CD8-positive, alpha-beta memory T cell (primary cell): ENCODE measurements at regions not wholly inside any gene's neighbourhood (a gene's known extent, or its start where the extent isn't known, plus 50 kb on each side); places are given as distances from the start of the nearest gene placed in this dataset.
A peak's percentile ranks its signal among the peaks of the same experiment; 100 is the strongest.

Source experiments
- CTCF ChIA-PET: fragments of 350-600 bp; sonication (Branson Sonifier 250); formaldehyde crosslinking; loops from one replicate; lab custom pipeline; 2021; ENCODE audit warnings: antibody characterized with exemption; lab: Charles Lee
- POLR2A ChIA-PET: fragments of 350-600 bp; sonication (Branson Sonifier 250); formaldehyde crosslinking; loops from one replicate; lab custom pipeline; 2021; ENCODE audit warnings: antibody characterized with exemption; lab: Charles Lee
- DNase-seq, 5 donors: peaks; one replicate each; pipeline versions ENCODE4 v3.0.0 to v3.0.0-alpha.2; 2020 to 2022; ENCODE audit warnings: mixed read lengths in 1 of 5
- H3K27ac ChIP-seq: one replicate; pipeline ENCODE4 v1.7.0; 2013; ENCODE audit warnings: low read depth, mild to moderate bottlenecking, low read length, moderate library complexity
- H3K27me3 ChIP-seq: 2 replicates; pipeline ENCODE4 v1.7.0; 2013; ENCODE audit warnings: low read length, mild to moderate bottlenecking; ENCODE audit not compliant: insufficient read depth, poor library complexity, severe bottlenecking
- H3K36me3 ChIP-seq: 2 replicates; pipeline ENCODE4 v1.7.0; 2013; ENCODE audit warnings: mild to moderate bottlenecking, low read length, moderate library complexity; ENCODE audit not compliant: insufficient read depth
- H3K4me1 ChIP-seq: 2 replicates; pipeline ENCODE4 v1.7.0; 2013; ENCODE audit warnings: mild to moderate bottlenecking, low read length, moderate library complexity; ENCODE audit not compliant: insufficient read depth
- H3K4me3 ChIP-seq: 2 replicates; pipeline ENCODE4 v1.7.0; 2013; ENCODE audit warnings: mild to moderate bottlenecking, low read length
- H3K9me3 ChIP-seq: 2 replicates; pipeline ENCODE4 v1.7.0; 2013; ENCODE audit warnings: mild to moderate bottlenecking, low read length
- H3K27ac Mint-ChIP-seq, 8 donors: one replicate each; pipeline ENCODE4 v1.8.0; 2020 to 2021; ENCODE audit warnings: mixed read lengths in 8 of 8, mild to moderate bottlenecking in 6 of 8, inconsistent platforms in 3 of 8, moderate library complexity in 3 of 8
- H3K27me3 Mint-ChIP-seq, 2 donors: one replicate each; pipeline ENCODE4 v1.8.0; 2020 to 2021; ENCODE audit warnings: mixed read lengths in 2 of 2, mild to moderate bottlenecking in 1 of 2, moderate library complexity in 1 of 2
- H3K36me3 Mint-ChIP-seq, 3 donors: one replicate each; pipeline ENCODE4 v1.8.0; 2020 to 2021; ENCODE audit warnings: mixed read lengths in 3 of 3, inconsistent platforms in 1 of 3, mild to moderate bottlenecking in 1 of 3
- H3K4me1 Mint-ChIP-seq, 3 donors: one replicate each; pipeline ENCODE4 v1.8.0; 2020 to 2021; ENCODE audit warnings: mixed read lengths in 3 of 3, inconsistent platforms in 1 of 3, mild to moderate bottlenecking in 1 of 3
- H3K4me3 Mint-ChIP-seq, 7 donors: one replicate each; pipeline ENCODE4 v1.8.0; 2020 to 2021; ENCODE audit warnings: mixed read lengths in 7 of 7, mild to moderate bottlenecking in 6 of 7, moderate library complexity in 4 of 7, inconsistent platforms in 2 of 7
- H3K9me3 Mint-ChIP-seq, 5 donors: one replicate each; pipeline ENCODE4 v1.8.0; 2020 to 2022; ENCODE audit warnings: mixed read lengths in 5 of 5, mild to moderate bottlenecking in 3 of 5, moderate library complexity in 2 of 5, inconsistent platforms in 1 of 5

- H3K4me3 ChIP-seq, result no peak overlapping the region
- no peak for DNase-seq
- Mint-ChIP-seq H3K27ac (no peak overlapping the region), H3K4me3 (no peak overlapping the region), H3K36me3 (no peaks in the 10 kb centered on the region), H3K27me3 (no peaks in the 10 kb centered on the region), H3K9me3 (peaks cover 3 to 31% (median 23%) of the 10 kb centered on the region in 5 donors), H3K4me1 (peaks cover 0 to 4% (median 0%) of the 10 kb centered on the region in 3 donors)
- H3K27me3 ChIP-seq, result no peaks in the 10 kb centered on the region
- CTCF ChIA-PET, result no interaction called here
- no peaks in the 10 kb centered on the region for H3K36me3 ChIP-seq
- no peak overlapping the region for H3K27ac ChIP-seq
- no peaks in the 10 kb centered on the region for H3K9me3 ChIP-seq
- no peaks in the 10 kb centered on the region for H3K4me1 ChIP-seq
- POLR2A ChIA-PET, result no interaction called here
These were observed 2100.7 kb downstream of the TP53TG3F start for GRCh38 chr16:35559911-35560636.

- Mint-ChIP-seq H3K36me3 (no peaks in the 10 kb centered on the region), H3K9me3 (peaks cover 3 to 33% (median 25%) of the 10 kb centered on the region in 5 donors), H3K4me1 (peaks cover 0 to 4% (median 0%) of the 10 kb centered on the region in 3 donors), H3K4me3 (no peak overlapping the region), H3K27ac (no peak overlapping the region), H3K27me3 (no peaks in the 10 kb centered on the region)
- POLR2A ChIA-PET, result no interaction called here
- CTCF ChIA-PET, result no interaction called here
- Histone ChIP-seq H3K27me3 (no peaks in the 10 kb centered on the region), H3K9me3 (no peaks in the 10 kb centered on the region), H3K36me3 (no peaks in the 10 kb centered on the region), H3K4me3 (no peak overlapping the region), H3K27ac (no peak overlapping the region), H3K4me1 (no peaks in the 10 kb centered on the region)
- DNase-seq, result no peak
These were observed 2101.2 kb downstream of the TP53TG3F start for GRCh38 chr16:35560637-35560984.

- no peaks in the 10 kb centered on the region for H3K4me1 ChIP-seq
- Mint-ChIP-seq H3K4me3 (no peak overlapping the region), H3K36me3 (no peaks in the 10 kb centered on the region), H3K4me1 (peaks cover 0 to 4% (median 0%) of the 10 kb centered on the region in 3 donors), H3K27me3 (no peaks in the 10 kb centered on the region), H3K9me3 (peaks cover 3 to 33% (median 26%) of the 10 kb centered on the region in 5 donors), H3K27ac (peak overlapping the region in 1 of 8 donors; percentile 57)
- no peaks in the 10 kb centered on the region for H3K36me3 ChIP-seq
- no peak overlapping the region for H3K4me3 ChIP-seq
- no peaks in the 10 kb centered on the region for H3K27me3 ChIP-seq
- ChIA-PET POLR2A (no interaction called here), CTCF (no interaction called here)
- no peak overlapping the region for H3K27ac ChIP-seq
- H3K9me3 ChIP-seq, result no peaks in the 10 kb centered on the region
- DNase-seq, result no peak
These were observed 2101.9 kb downstream of the TP53TG3F start for GRCh38 chr16:35561346-35561745.

- H3K4me3 Mint-ChIP-seq, result no peak overlapping the region
- no peak overlapping the region for H3K4me3 ChIP-seq
- peaks cover 0 to 3% of the 10 kb centered on the region in 2 donors for H3K27me3 Mint-ChIP-seq
- H3K27ac ChIP-seq, result no peak overlapping the region
- H3K27me3 ChIP-seq, result no peaks in the 10 kb centered on the region
- no peaks in the 10 kb centered on the region for H3K9me3 ChIP-seq
- no peaks in the 10 kb centered on the region for H3K36me3 ChIP-seq
- no peak for DNase-seq
- peaks cover 5 to 45% (median 26%) of the 10 kb centered on the region in 5 donors for H3K9me3 Mint-ChIP-seq
- no peaks in the 10 kb centered on the region for H3K4me1 ChIP-seq
- no peaks in the 10 kb centered on the region for H3K36me3 Mint-ChIP-seq
- ChIA-PET CTCF (no interaction called here), POLR2A (no interaction called here)
- peaks cover 0 to 4% (median 0%) of the 10 kb centered on the region in 3 donors for H3K4me1 Mint-ChIP-seq
- no peak overlapping the region for H3K27ac Mint-ChIP-seq
These were observed 2103.1 kb downstream of the TP53TG3F start for GRCh38 chr16:35562471-35562870.

DNA sequence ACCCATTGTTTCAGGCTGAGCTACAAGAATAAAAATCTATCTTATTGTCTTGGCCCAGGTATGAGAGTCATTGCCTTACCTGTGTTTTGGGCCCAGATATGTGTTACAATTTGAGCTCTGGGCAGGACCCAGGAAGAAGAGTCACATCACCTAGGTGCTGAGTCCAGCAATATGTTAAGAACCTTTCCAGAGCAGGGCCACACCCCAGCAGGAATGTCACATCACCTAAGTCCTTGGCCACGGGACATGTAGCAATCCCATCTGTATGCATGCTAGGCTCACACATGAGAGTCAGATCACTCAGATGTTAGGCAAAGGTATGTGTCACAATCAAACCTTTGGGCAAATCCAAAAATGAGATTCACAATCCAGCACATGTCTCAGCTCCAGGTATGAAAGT is 2103.5 kb downstream of the TP53TG3F start:
- POLR2A ChIA-PET, result no interaction called here

DNA sequence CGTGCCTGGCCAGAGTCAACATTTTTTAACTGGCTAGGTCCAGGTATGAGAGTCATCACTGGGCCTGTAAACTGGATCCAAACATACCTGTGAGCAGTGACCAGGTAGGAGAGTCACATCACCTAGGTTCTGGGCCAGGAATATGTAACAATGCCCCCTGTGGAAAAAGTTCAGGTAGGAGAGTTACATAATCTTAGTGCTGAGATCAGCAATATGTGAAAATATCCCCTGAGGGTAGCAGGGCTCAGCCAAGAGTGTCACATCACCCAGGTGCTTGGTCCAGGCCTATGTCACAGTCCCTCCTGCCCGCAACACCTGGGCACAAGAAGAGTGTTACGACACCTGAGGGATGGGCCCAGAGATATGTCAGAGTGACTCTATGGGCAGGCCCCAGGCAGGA is 2104.7 kb downstream of the TP53TG3F start:
- POLR2A ChIA-PET, result no interaction called here
- CTCF ChIA-PET, result no interaction called here
- Mint-ChIP-seq H3K36me3 (no peaks in the 10 kb centered on the region), H3K27me3 (peaks cover 0 to 3% of the 10 kb centered on the region in 2 donors), H3K4me1 (peaks cover 0 to 4% (median 0%) of the 10 kb centered on the region in 3 donors), H3K27ac (no peak overlapping the region), H3K4me3 (no peak overlapping the region), H3K9me3 (peaks cover 10 to 43% (median 17%) of the 10 kb centered on the region in 5 donors)
- no peak overlapping the region for H3K4me3 ChIP-seq
- no peak for DNase-seq
- peaks cover 4% of the 10 kb centered on the region for H3K9me3 ChIP-seq
- H3K27me3 ChIP-seq, result no peaks in the 10 kb centered on the region
- no peaks in the 10 kb centered on the region for H3K4me1 ChIP-seq
- H3K36me3 ChIP-seq, result no peaks in the 10 kb centered on the region
- no peak overlapping the region for H3K27ac ChIP-seq

More for the DNA sequence above, 2103.5 kb downstream of the TP53TG3F start:
- H3K4me3 ChIP-seq, result no peak overlapping the region
- Mint-ChIP-seq H3K9me3 (peaks cover 9 to 49% (median 26%) of the 10 kb centered on the region in 5 donors), H3K36me3 (no peaks in the 10 kb centered on the region), H3K27ac (no peak overlapping the region), H3K27me3 (peaks cover 0 to 3% of the 10 kb centered on the region in 2 donors), H3K4me3 (no peak overlapping the region), H3K4me1 (peaks cover 0 to 4% (median 0%) of the 10 kb centered on the region in 3 donors)
- CTCF ChIA-PET, result no interaction called here
- H3K36me3 ChIP-seq, result no peaks in the 10 kb centered on the region
- H3K4me1 ChIP-seq, result no peaks in the 10 kb centered on the region
- no peaks in the 10 kb centered on the region for H3K9me3 ChIP-seq
- H3K27ac ChIP-seq, result no peak overlapping the region
- no peak for DNase-seq
- H3K27me3 ChIP-seq, result no peaks in the 10 kb centered on the region

- Mint-ChIP-seq H3K9me3 (peaks cover 9 to 42% (median 17%) of the 10 kb centered on the region in 5 donors), H3K4me1 (peaks cover 0 to 4% (median 0%) of the 10 kb centered on the region in 3 donors), H3K36me3 (no peaks in the 10 kb centered on the region), H3K27me3 (peaks cover 0 to 3% of the 10 kb centered on the region in 2 donors), H3K4me3 (no peak overlapping the region), H3K27ac (no peak overlapping the region)
- no peak for DNase-seq
- H3K27me3 ChIP-seq, result no peaks in the 10 kb centered on the region
- no peak overlapping the region for H3K27ac ChIP-seq
- no peaks in the 10 kb centered on the region for H3K4me1 ChIP-seq
- CTCF ChIA-PET, result no interaction called here
- no peak overlapping the region for H3K4me3 ChIP-seq
- H3K36me3 ChIP-seq, result no peaks in the 10 kb centered on the region
- peaks cover 4% of the 10 kb centered on the region for H3K9me3 ChIP-seq
- POLR2A ChIA-PET, result no interaction called here
These were observed 2105.5 kb downstream of the TP53TG3F start for GRCh38 chr16:35564889-35565288.

- Histone ChIP-seq H3K36me3 (no peaks in the 10 kb centered on the region), H3K27me3 (no peaks in the 10 kb centered on the region), H3K4me1 (no peaks in the 10 kb centered on the region), H3K27ac (no peak overlapping the region), H3K4me3 (no peak overlapping the region), H3K9me3 (peaks cover 4% of the 10 kb centered on the region)
- ChIA-PET POLR2A (no interaction called here), CTCF (no interaction called here)
- no peak overlapping the region for H3K4me3 Mint-ChIP-seq
- DNase-seq, result no peak
- H3K4me1 Mint-ChIP-seq, result peaks cover 0 to 4% (median 0%) of the 10 kb centered on the region in 3 donors
- peaks cover 9 to 38% (median 17%) of the 10 kb centered on the region in 5 donors for H3K9me3 Mint-ChIP-seq
- peaks cover 0 to 3% of the 10 kb centered on the region in 2 donors for H3K27me3 Mint-ChIP-seq
- H3K27ac Mint-ChIP-seq, result no peak overlapping the region
- no peaks in the 10 kb centered on the region for H3K36me3 Mint-ChIP-seq
These were observed 2106.2 kb downstream of the TP53TG3F start for GRCh38 chr16:35565626-35566025.
